ENCODE measurements at regions not wholly inside any gene's neighbourhood (a gene's known extent, or its start where the extent isn't known, plus 50 kb on each side); places are given as distances from the start of the nearest gene placed in this dataset.
A peak's percentile ranks its signal among the peaks of the same experiment; 100 is the strongest.

GRCh38 chr2:149715005-149715592, 127.5 kb upstream of the MMADHC start:
- peak in 1 of 4 experiments; percentile 5 for TF ChIP-seq CTCF (IDR thresholded peaks at IDR 0.05)
- TF ChIP-seq POLR2A (IDR thresholded peaks at IDR 0.05): no peak
